GM12878 (cell line): ENCODE measurements at regions not wholly inside any gene's neighbourhood (a gene's known extent, or its start where the extent isn't known, plus 50 kb on each side); places are given as distances from the start of the nearest gene placed in this dataset.

ENCODE experiments used
- ATAC-seq: fragments of 200-7000 bp; cut with Tn5 transposase; 3 replicates; pipeline ENCODE4 v1.9.1; 2020; ENCODE audit warnings: mild to moderate bottlenecking, moderate library complexity
- BruUV-seq: library from RNA; stranded (reverse); fragments of 400-500 nt; replicated peaks from 2 replicates; lab custom pipeline; 2021; lab: Mats Ljungman, UMichigan
- CTCF ChIA-PET: fragments of 300-600 bp; sonication (Branson Sonifier 250); formaldehyde crosslinking; extraction: SDS; loops from one replicate; lab custom pipeline; 2021; ENCODE audit warnings: inconsistent platforms; lab: Yijun Ruan, JAX
- POLR2A ChIA-PET: fragments of 350-600 bp; formaldehyde crosslinking; extraction: SDS; loops from one replicate; lab custom pipeline; 2021; ENCODE audit warnings: inconsistent platforms; lab: Charles Lee
- RAD21 ChIA-PET: fragments of 300-600 bp; sonication (Branson Sonifier 250); formaldehyde crosslinking; loops from one replicate; lab custom pipeline; 2023; ENCODE audit warnings: antibody characterized with exemption; ENCODE audit not compliant: unreplicated experiment; lab: Charles Lee
- SMC1A ChIA-PET: fragments of 300-600 bp; sonication (Branson Sonifier 250); formaldehyde crosslinking; loops from one replicate; lab custom pipeline; 2023; ENCODE audit not compliant: unreplicated experiment, uncharacterized antibody; lab: Charles Lee
- DNase-seq: peaks from one replicate; pipeline ENCODE4 v3.0.0-alpha.2; 2011; ENCODE audit warnings: low read depth, low spot score
- FAIRE-seq: peaks from 3 replicates; lab custom pipeline; 2011; peaks lifted over from hg19 to GRCh38; lab: Jason Lieb, UNC
- H2AFZ ChIP-seq: 2 replicates; pipeline ENCODE4 v1.6.0; 2011; ENCODE audit warnings: low read depth, low read length, control low read depth; ENCODE audit not compliant: control insufficient read depth
- H3K27ac ChIP-seq: 2 replicates; pipeline ENCODE4 v1.5.1; 2011; ENCODE audit warnings: control low read depth; ENCODE audit not compliant: control insufficient read depth, insufficient read depth
- H3K27me3 ChIP-seq, 2 experiments: replicated peaks in 1 of 2; 2 replicates each; pipeline versions ENCODE4 v1.6.0 to v1.6.1; 2011; ENCODE audit warnings: low read length in 1 of 2; ENCODE audit not compliant: control insufficient read depth in 2 of 2, insufficient read depth in 2 of 2
- H3K36me3 ChIP-seq, 2 experiments: 2 replicates each; pipeline ENCODE4 v1.5.1; 2011; ENCODE audit warnings: low read length in 1 of 2; ENCODE audit not compliant: control insufficient read depth in 2 of 2, insufficient read depth in 2 of 2
- H3K4me1 ChIP-seq: 2 replicates; pipeline ENCODE4 v1.6.1; 2011; ENCODE audit warnings: mild to moderate bottlenecking, low read length, moderate library complexity, mixed read lengths; ENCODE audit not compliant: control insufficient read depth, insufficient read depth
- H3K4me2 ChIP-seq: 2 replicates; pipeline ENCODE4 v1.6.0; 2011; ENCODE audit warnings: control low read depth; ENCODE audit not compliant: control insufficient read depth, insufficient read depth
- H3K4me3 ChIP-seq: fragments of 200-600 bp; sonication (generic); 2 replicates; pipeline ENCODE4 v1.5.1; 2016
- H3K79me2 ChIP-seq: 2 replicates; pipeline ENCODE4 v1.6.0; 2011; ENCODE audit warnings: low read length; ENCODE audit not compliant: control insufficient read depth, insufficient read depth
- H3K9ac ChIP-seq: 2 replicates; pipeline ENCODE4 v1.8.0; 2011; ENCODE audit warnings: low read length, control low read depth, mixed read lengths; ENCODE audit not compliant: control insufficient read depth, insufficient read depth
- H3K9me3 ChIP-seq: replicated peaks from 3 replicates; pipeline ENCODE4 v1.5.1; 2011; ENCODE audit warnings: mild to moderate bottlenecking, low read length; ENCODE audit not compliant: control insufficient read depth, insufficient read depth
- H4K20me1 ChIP-seq: 2 replicates; pipeline ENCODE4 v1.6.0; 2011; ENCODE audit not compliant: control insufficient read depth, insufficient read depth
- BHLHE40 ChIP-seq, 2 experiments: fragments of 450-650 bp in 1 of 2; IDR thresholded peaks; 2 replicates each; pipeline ENCODE4 v1.6.1; 2011 to 2017; ENCODE audit warnings: low read depth in 2 of 2, borderline replicate concordance in 1 of 2, improper control_type of control experiment in 1 of 2, low read length in 1 of 2, mild to moderate bottlenecking in 1 of 2
- DPF2 ChIP-seq: fragments of 450-650 bp; IDR thresholded peaks from 2 replicates; pipeline ENCODE4 v1.6.1; 2017; ENCODE audit warnings: mild to moderate bottlenecking
- GATAD2B ChIP-seq: fragments of 450-650 bp; conservative IDR thresholded peaks from 2 replicates; pipeline ENCODE4 v1.6.1; 2017; ENCODE audit warnings: low read depth, mild to moderate bottlenecking, moderate library complexity
- MTA3 ChIP-seq: IDR thresholded peaks from 2 replicates; pipeline ENCODE4 v1.6.1; 2012; ENCODE audit warnings: low read length, inconsistent platforms, borderline replicate concordance
- NFYB ChIP-seq: IDR thresholded peaks from 2 replicates; pipeline ENCODE4 v1.6.1; 2011; ENCODE audit warnings: low read depth, mild to moderate bottlenecking, low read length, improper control_type of control experiment, moderate library complexity; ENCODE audit not compliant: insufficient read depth
- PML ChIP-seq: IDR thresholded peaks from 2 replicates; pipeline ENCODE4 v1.6.1; 2012; ENCODE audit warnings: low read length, inconsistent platforms
- RELA ChIP-seq: fragments of 450-650 bp; IDR thresholded peaks from 2 replicates; pipeline ENCODE4 v1.8.0; 2014; ENCODE audit warnings: borderline replicate concordance; ENCODE audit not compliant: partially characterized antibody
- REST ChIP-seq: IDR thresholded peaks from 2 replicates; pipeline ENCODE4 v1.6.1; 2012; ENCODE audit warnings: mild to moderate bottlenecking, low read depth, low read length
- RFX5 ChIP-seq: IDR thresholded peaks from 2 replicates; pipeline ENCODE4 v1.6.1; 2011; ENCODE audit warnings: low read depth, low read length, improper control_type of control experiment
- SIN3A ChIP-seq: IDR thresholded peaks from 2 replicates; pipeline ENCODE4 v1.6.1; 2012; ENCODE audit warnings: low read depth, low read length, improper control_type of control experiment
- SMAD1 ChIP-seq: fragments of 450-650 bp; IDR thresholded peaks from 2 replicates; pipeline ENCODE4 v1.6.1; 2018; ENCODE audit warnings: mild to moderate bottlenecking, low read depth; ENCODE audit not compliant: partially characterized antibody
- SREBF2 ChIP-seq: IDR thresholded peaks from 2 replicates; pipeline ENCODE4 v1.6.1; 2012; ENCODE audit warnings: mild to moderate bottlenecking, low read length
- SRF ChIP-seq, 2 experiments: IDR thresholded peaks; 2 replicates each; pipeline ENCODE4 v1.6.1; 2011; ENCODE audit warnings: low read depth in 2 of 2, low read length in 2 of 2, mild to moderate bottlenecking in 1 of 2, moderate library complexity in 1 of 2
- STAT1 ChIP-seq: fragments of 450-650 bp; conservative IDR thresholded peaks from 2 replicates; pipeline ENCODE4 v1.6.1; 2014; ENCODE audit warnings: antibody characterized with exemption, mild to moderate bottlenecking
- WGBS: methylation state at CpG from one replicate; pipeline ENCODE4 v1.1.6; 2016; ENCODE audit warnings: low lambda C conversion rate; ENCODE audit not compliant: insufficient replicate concordance, insufficient coverage; ENCODE audit errors: missing lambda C conversion rate; 5-methylcytosine and 5-hydroxymethylcytosine counted together
- in situ Hi-C: fragments of 300-500 bp; cut with MboI; formaldehyde crosslinking; loops from 9 replicates; pipeline ENCODE4 v1.14.3; 2018; ENCODE audit warnings: mixed read lengths
- intact Hi-C: fragments of 100-400 bp; cut with micrococcal nuclease; formaldehyde crosslinking; loops from one replicate; pipeline ENCODE4 v1.14.2; 2022; ENCODE audit not compliant: unreplicated experiment

- no peak overlapping the region for H3K9ac ChIP-seq
- in situ Hi-C loops = no loop called here
- intact Hi-C loops = no loop called here
- ATAC-seq = no peak
- no peaks in the 10 kb centered on the region for H3K27me3 ChIP-seq
- SMC1A ChIA-PET = no interaction called here
- no peaks in the 10 kb centered on the region for H3K9me3 ChIP-seq
- no peaks in the 10 kb centered on the region for H3K36me3 ChIP-seq
- no peak overlapping the region for H2AFZ ChIP-seq
- no peak overlapping the region for H3K27ac ChIP-seq
- RAD21 ChIA-PET = no interaction called here
- H3K4me1 ChIP-seq = no peaks in the 10 kb centered on the region
- TF ChIP-seq RFX5 (no peak), SREBF2 (no peak), BHLHE40 (IDR thresholded peaks at IDR 0.05; ENCODE audit: borderline replicate concordance in 1 of 2, low read depth in 2 of 2, low read length in 1 of 2) (no peak), SIN3A (no peak), DPF2 (no peak), PML (no peak), NFYB (no peak), RELA (no peak), GATAD2B (no peak), STAT1 (no peak), SRF (IDR thresholded peaks at IDR 0.05; ENCODE audit: low read depth in 2 of 2, low read length in 2 of 2) (no peak)
- no TSS peak for BruUV-seq
- no peak overlapping the region for H3K4me3 ChIP-seq
- no peaks in the 10 kb centered on the region for H3K79me2 ChIP-seq
- H3K4me2 ChIP-seq = no peak overlapping the region
- POLR2A ChIA-PET = no interaction called here
- no peaks in the 10 kb centered on the region for H4K20me1 ChIP-seq
- 0% methylated on average over 3 of the region's 3 CpGs for WGBS
- FAIRE-seq = no peak
- no peak for DNase-seq
- CTCF ChIA-PET = no interaction called here
Measured at GRCh38 chr12:115132145-115132544, 448.2 kb upstream of the TBX3 start.

- ChIA-PET SMC1A (no interaction called here), RAD21 (no interaction called here), POLR2A (no interaction called here), CTCF (no interaction called here)
- Histone ChIP-seq H2AFZ (no peak overlapping the region), H3K9me3 (no peaks in the 10 kb centered on the region), H3K27ac (no peak overlapping the region), H3K4me1 (no peaks in the 10 kb centered on the region), H4K20me1 (no peaks in the 10 kb centered on the region), H3K79me2 (no peaks in the 10 kb centered on the region), H3K4me2 (no peak overlapping the region), H3K36me3 (no peaks in the 10 kb centered on the region), H3K4me3 (no peak overlapping the region), H3K27me3 (no peaks in the 10 kb centered on the region), H3K9ac (no peak overlapping the region)
- intact Hi-C loops = no loop called here
- TF ChIP-seq SMAD1 = no peak
- TF ChIP-seq REST = peak; percentile 20; the same call in 1 of the 2 replicates
- no peak for TF ChIP-seq MTA3
- DNase-seq = no peak
- WGBS = 0% methylated on average over 1 of the region's 1 CpG
- no peak for FAIRE-seq
- ATAC-seq = no peak
- no TSS peak for BruUV-seq
- in situ Hi-C loops = no loop called here
Measured at GRCh38 chr12:115129727-115130126, 445.8 kb upstream of the TBX3 start.
